ENCODE measurements at regions not wholly inside any gene's neighbourhood (a gene's known extent, or its start where the extent isn't known, plus 50 kb on each side); places are given as distances from the start of the nearest gene placed in this dataset.

- TF ChIP-seq, protein P1, sequence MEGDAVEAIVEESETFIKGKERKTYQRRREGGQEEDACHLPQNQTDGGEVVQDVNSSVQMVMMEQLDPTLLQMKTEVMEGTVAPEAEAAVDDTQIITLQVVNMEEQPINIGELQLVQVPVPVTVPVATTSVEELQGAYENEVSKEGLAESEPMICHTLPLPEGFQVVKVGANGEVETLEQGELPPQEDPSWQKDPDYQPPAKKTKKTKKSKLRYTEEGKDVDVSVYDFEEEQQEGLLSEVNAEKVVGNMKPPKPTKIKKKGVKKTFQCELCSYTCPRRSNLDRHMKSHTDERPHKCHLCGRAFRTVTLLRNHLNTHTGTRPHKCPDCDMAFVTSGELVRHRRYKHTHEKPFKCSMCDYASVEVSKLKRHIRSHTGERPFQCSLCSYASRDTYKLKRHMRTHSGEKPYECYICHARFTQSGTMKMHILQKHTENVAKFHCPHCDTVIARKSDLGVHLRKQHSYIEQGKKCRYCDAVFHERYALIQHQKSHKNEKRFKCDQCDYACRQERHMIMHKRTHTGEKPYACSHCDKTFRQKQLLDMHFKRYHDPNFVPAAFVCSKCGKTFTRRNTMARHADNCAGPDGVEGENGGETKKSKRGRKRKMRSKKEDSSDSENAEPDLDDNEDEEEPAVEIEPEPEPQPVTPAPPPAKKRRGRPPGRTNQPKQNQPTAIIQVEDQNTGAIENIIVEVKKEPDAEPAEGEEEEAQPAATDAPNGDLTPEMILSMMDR (IDR thresholded peaks at IDR 0.05; ENCODE audit: low read length), result no peak
- TF ChIP-seq EZH2 (IDR thresholded peaks at IDR 0.05; ENCODE audit: borderline replicate concordance, low read length), result no peak
Observed at GRCh38 chr1:234938135-234938534, 190.5 kb downstream of the TOMM20 start.
